A549 (cell line): ENCODE measurements at regions not wholly inside any gene's neighbourhood (a gene's known extent, or its start where the extent isn't known, plus 50 kb on each side); places are given as distances from the start of the nearest gene placed in this dataset.

Experiments
- ATAC-seq, 2 experiments: fragments of 200-7000 bp in 1 of 2; fragments of >200 bp in 1 of 2; cut with Nextera tagmentation in 1 of 2; cut with Tn5 transposase in 1 of 2; 3 replicates each; pipeline versions ENCODE4 v1.8.0 to v1.9.1; 2018 to 2020; ENCODE audit warnings: mild to moderate bottlenecking in 1 of 2, moderate library complexity in 1 of 2
- CTCF ChIA-PET: fragments of 300-600 bp; sonication (Branson Sonifier 250); formaldehyde crosslinking; extraction: SDS; loops from one replicate; lab custom pipeline; 2021; ENCODE audit warnings: antibody characterized with exemption, inconsistent platforms; lab: Yijun Ruan, JAX
- POLR2A ChIA-PET: fragments of 350-600 bp; formaldehyde crosslinking; extraction: SDS; loops from one replicate; lab custom pipeline; 2021; ENCODE audit warnings: antibody characterized with exemption, inconsistent platforms; lab: Yijun Ruan, JAX
- DNase-seq, 2 experiments: peaks; one replicate each; pipeline versions ENCODE4 v3.0.0 to v3.0.0-alpha.2; 2011 to 2016; ENCODE audit warnings: low read depth in 1 of 2, low spot score in 1 of 2
- FAIRE-seq: peaks from 2 replicates; lab custom pipeline; 2011; peaks lifted over from hg19 to GRCh38; lab: Jason Lieb, UNC
- H3K27ac ChIP-seq, 2 experiments: fragments of >200 bp; sonication (Bioruptor Twin); formaldehyde crosslinking; 3 replicates each; pipeline ENCODE4 v1.5.1; 2016 to 2017
- H3K4me1 ChIP-seq: fragments of >200 bp; sonication (Bioruptor Twin); formaldehyde crosslinking; 3 replicates; pipeline ENCODE4 v1.6.1; 2016
- H3K4me2 ChIP-seq: fragments of >200 bp; sonication (Bioruptor Twin); formaldehyde crosslinking; 3 replicates; pipeline ENCODE4 v1.6.1; 2016
- H3K4me3 ChIP-seq: fragments of >200 bp; sonication (Bioruptor Twin); formaldehyde crosslinking; 3 replicates; pipeline ENCODE4 v1.5.1; 2016
- H3K9me3 ChIP-seq: fragments of >200 bp; sonication (Bioruptor Twin); formaldehyde crosslinking; 3 replicates; pipeline ENCODE4 v1.6.1; 2016
- CEBPB ChIP-seq, 2 experiments: fragments of >200 bp in 1 of 2; sonication (Bioruptor Twin) in 1 of 2; formaldehyde crosslinking in 1 of 2; IDR thresholded peaks; 2 replicates each; pipeline ENCODE4 v1.6.1; 2012 to 2016
- CHD4 ChIP-seq: fragments of 200-600 bp; sonication (generic); IDR thresholded peaks from 2 replicates; pipeline ENCODE4 v1.6.1; 2016; ENCODE audit warnings: antibody characterized with exemption, mild to moderate bottlenecking, borderline replicate concordance
- EHF ChIP-seq: fragments of 250-450 bp; sonication (Bioruptor Pico); IDR thresholded peaks from 2 replicates; pipeline ENCODE4 v1.5.0; 2020; ENCODE audit warnings: mild to moderate bottlenecking
- EP300 ChIP-seq, 2 experiments: fragments of >200 bp; sonication (Bioruptor Twin); formaldehyde crosslinking; IDR thresholded peaks; 2 replicates in 1 of 2; 3 replicates in 1 of 2; pipeline ENCODE4 v1.6.1; 2016 to 2017
- FOXS1 ChIP-seq: fragments of 250-450 bp; sonication (Bioruptor Pico); IDR thresholded peaks from 2 replicates; pipeline ENCODE4 v1.5.0; 2020; ENCODE audit warnings: mild to moderate bottlenecking, moderate library complexity
- GATA3 ChIP-seq: IDR thresholded peaks from 2 replicates; pipeline ENCODE4 v1.6.1; 2012; ENCODE audit warnings: borderline replicate concordance
- HEYL ChIP-seq: fragments of 250-450 bp; sonication (Bioruptor Pico); IDR thresholded peaks from 2 replicates; pipeline ENCODE4 v1.8.0; 2021; ENCODE audit warnings: mild to moderate bottlenecking, moderate library complexity
- HOXA7 ChIP-seq: fragments of 250-450 bp; sonication (Bioruptor Pico); IDR thresholded peaks from 2 replicates; pipeline ENCODE4 v1.5.0; 2020; ENCODE audit warnings: mild to moderate bottlenecking, moderate library complexity
- HOXB13 ChIP-seq: fragments of 250-450 bp; sonication (Bioruptor Pico); IDR thresholded peaks from 2 replicates; pipeline ENCODE4 v1.5.0; 2020; ENCODE audit warnings: low read depth, mild to moderate bottlenecking, moderate library complexity
- HOXB5 ChIP-seq: fragments of 250-450 bp; sonication (Bioruptor Pico); IDR thresholded peaks from 2 replicates; pipeline ENCODE4 v1.5.0; 2020; ENCODE audit warnings: mild to moderate bottlenecking, moderate library complexity
- JUNB ChIP-seq: fragments of >200 bp; sonication (Bioruptor Twin); formaldehyde crosslinking; IDR thresholded peaks from 2 replicates; pipeline ENCODE4 v1.6.1; 2016
- KDM1A ChIP-seq: fragments of 200-600 bp; sonication (generic); IDR thresholded peaks from 2 replicates; pipeline ENCODE4 v1.6.1; 2016; ENCODE audit warnings: low read depth, mild to moderate bottlenecking
- KDM5A ChIP-seq: fragments of 200-600 bp; sonication (generic); IDR thresholded peaks from 2 replicates; pipeline ENCODE4 v1.6.1; 2016; ENCODE audit warnings: antibody characterized with exemption, mild to moderate bottlenecking
- MYC ChIP-seq: IDR thresholded peaks from 2 replicates; pipeline ENCODE4 v1.6.1; 2012; ENCODE audit warnings: mild to moderate bottlenecking, inconsistent platforms, low read length, improper control_type of control experiment, borderline replicate concordance
- NR3C1 ChIP-seq: fragments of >200 bp; sonication (Bioruptor Twin); formaldehyde crosslinking; IDR thresholded peaks from 3 replicates; pipeline ENCODE4 v1.6.1; 2017
- PHF8 ChIP-seq: fragments of 200-600 bp; sonication (generic); IDR thresholded peaks from 2 replicates; pipeline ENCODE4 v1.6.1; 2016; ENCODE audit warnings: low read depth, mild to moderate bottlenecking, antibody characterized with exemption, moderate library complexity, borderline replicate concordance
- POLR2A ChIP-seq: IDR thresholded peaks from 2 replicates; pipeline ENCODE4 v1.6.1; 2012; ENCODE audit warnings: mild to moderate bottlenecking, low read length
- RARB ChIP-seq: fragments of 250-450 bp; sonication (Bioruptor Pico); IDR thresholded peaks from 2 replicates; pipeline ENCODE4 v1.8.0; 2021; ENCODE audit warnings: mild to moderate bottlenecking, moderate library complexity
- SMC3 ChIP-seq: fragments of >200 bp; sonication (Bioruptor Twin); formaldehyde crosslinking; IDR thresholded peaks from 3 replicates; pipeline ENCODE4 v1.6.1; 2018; ENCODE audit warnings: inconsistent platforms
- SREBF2 ChIP-seq: fragments of 450-650 bp; IDR thresholded peaks from 2 replicates; pipeline ENCODE4 v1.6.1; 2014; ENCODE audit warnings: mild to moderate bottlenecking, moderate library complexity
- TFCP2L1 ChIP-seq: fragments of 250-450 bp; sonication (Bioruptor Pico); IDR thresholded peaks from 2 replicates; pipeline ENCODE4 v1.5.0; 2021; ENCODE audit warnings: mild to moderate bottlenecking
- ZFP36 ChIP-seq: fragments of 450-650 bp; IDR thresholded peaks from 2 replicates; pipeline ENCODE4 v1.6.1; 2014; ENCODE audit warnings: borderline replicate concordance; ENCODE audit not compliant: partially characterized antibody
- ZNF302 ChIP-seq: fragments of 250-450 bp; sonication (Bioruptor Pico); IDR thresholded peaks from 2 replicates; pipeline ENCODE4 v1.9.0; 2021; ENCODE audit warnings: inconsistent platforms, mild to moderate bottlenecking, moderate library complexity
- WGBS: methylation state at CpG from one replicate; pipeline ENCODE4 v1.1.6; 2017; ENCODE audit errors: missing lambda C conversion rate; 5-methylcytosine and 5-hydroxymethylcytosine counted together
- TF ChIP-seq, protein P1 (sequence below): IDR thresholded peaks from 2 replicates; pipeline ENCODE4 v1.6.1; 2012
- TF ChIP-seq, protein P2 (sequence below): fragments of >200 bp; sonication (Bioruptor Twin); formaldehyde crosslinking; IDR thresholded peaks from 3 replicates; pipeline ENCODE4 v1.6.1; 2016
- TF ChIP-seq, protein P3 (sequence below): fragments of 450-650 bp; IDR thresholded peaks from 2 replicates; pipeline ENCODE4 v1.6.1; 2014; ENCODE audit warnings: antibody characterized with exemption
- TF ChIP-seq, protein P4 (sequence below): IDR thresholded peaks from 2 replicates; pipeline ENCODE4 v1.6.1; 2012; ENCODE audit warnings: low read depth, borderline replicate concordance

DNA sequence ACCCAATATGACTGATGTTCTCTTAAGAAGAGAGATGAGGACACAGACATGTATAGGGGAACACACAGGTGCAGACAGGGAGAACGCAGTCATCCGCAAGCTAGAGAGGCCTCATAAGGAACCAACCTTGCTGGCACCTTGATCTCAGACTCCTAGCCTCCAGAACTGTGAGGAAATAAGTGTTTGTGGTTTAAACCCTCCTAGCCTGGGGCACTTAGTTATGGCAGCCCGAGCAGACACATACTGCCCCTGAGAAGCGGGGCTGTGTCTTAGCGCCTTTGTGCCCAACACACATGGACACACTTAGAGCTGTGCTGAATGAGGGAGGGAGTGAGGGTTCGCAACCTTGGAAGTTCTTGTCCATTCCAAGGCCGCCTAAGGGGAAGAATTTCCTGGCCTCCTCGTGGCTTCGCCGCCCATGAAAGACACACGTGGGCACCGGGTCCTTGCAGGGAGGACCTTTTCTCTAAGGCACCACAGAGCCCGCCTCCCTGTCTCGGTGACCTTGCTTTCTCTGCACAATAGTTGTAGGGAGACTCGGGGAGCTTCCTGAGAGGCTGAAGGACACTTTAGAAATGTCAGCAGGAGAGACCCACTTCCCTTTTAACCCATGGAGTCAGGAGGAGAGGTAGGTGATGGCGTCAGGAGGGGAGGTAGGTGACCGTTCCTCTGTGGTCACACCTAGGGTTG is 224.5 kb upstream of the HDAC4 start:
- Histone ChIP-seq H3K27ac (no peak overlapping the region), H3K4me1 (peaks cover 8% of the 10 kb centered on the region), H3K9me3 (no peaks in the 10 kb centered on the region), H3K4me2 (no peak overlapping the region), H3K4me3 (no peak overlapping the region)
- CTCF ChIA-PET, result interaction anchor here (0.6 kb wide), 2 partner anchors 45 to 139 kb away, joined by 3 read pairs; no protein-coding TSS in a partner anchor
- FAIRE-seq (no peak), DNase-seq (no peak), ATAC-seq (no peak)
- POLR2A ChIA-PET, result no interaction called here
- WGBS, result 74% methylated on average over 17 of the region's 17 CpGs
- no peak for TF ChIP-seq KDM5A
- TF ChIP-seq, protein P1, sequence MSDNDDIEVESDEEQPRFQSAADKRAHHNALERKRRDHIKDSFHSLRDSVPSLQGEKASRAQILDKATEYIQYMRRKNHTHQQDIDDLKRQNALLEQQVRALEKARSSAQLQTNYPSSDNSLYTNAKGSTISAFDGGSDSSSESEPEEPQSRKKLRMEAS, result no peak
- TF ChIP-seq FOXS1 (CRISPR knock-in tag), result no peak
- no peak for TF ChIP-seq EP300 (IDR thresholded peaks at IDR 0.05)
- no peak for TF ChIP-seq HEYL (CRISPR knock-in tag)
- TF ChIP-seq GATA3, result no peak
- no peak for TF ChIP-seq ZNF302
- no peak for TF ChIP-seq EHF
- TF ChIP-seq JUNB, result no peak
- TF ChIP-seq RARB (CRISPR knock-in tag), result no peak
- TF ChIP-seq SMC3, result no peak
- TF ChIP-seq, protein P2, sequence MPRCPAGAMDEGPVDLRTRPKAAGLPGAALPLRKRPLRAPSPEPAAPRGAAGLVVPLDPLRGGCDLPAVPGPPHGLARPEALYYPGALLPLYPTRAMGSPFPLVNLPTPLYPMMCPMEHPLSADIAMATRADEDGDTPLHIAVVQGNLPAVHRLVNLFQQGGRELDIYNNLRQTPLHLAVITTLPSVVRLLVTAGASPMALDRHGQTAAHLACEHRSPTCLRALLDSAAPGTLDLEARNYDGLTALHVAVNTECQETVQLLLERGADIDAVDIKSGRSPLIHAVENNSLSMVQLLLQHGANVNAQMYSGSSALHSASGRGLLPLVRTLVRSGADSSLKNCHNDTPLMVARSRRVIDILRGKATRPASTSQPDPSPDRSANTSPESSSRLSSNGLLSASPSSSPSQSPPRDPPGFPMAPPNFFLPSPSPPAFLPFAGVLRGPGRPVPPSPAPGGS, result no peak
- TF ChIP-seq HOXA7 (CRISPR knock-in tag), result no peak
- TF ChIP-seq HOXB13 (CRISPR knock-in tag), result no peak

DNA sequence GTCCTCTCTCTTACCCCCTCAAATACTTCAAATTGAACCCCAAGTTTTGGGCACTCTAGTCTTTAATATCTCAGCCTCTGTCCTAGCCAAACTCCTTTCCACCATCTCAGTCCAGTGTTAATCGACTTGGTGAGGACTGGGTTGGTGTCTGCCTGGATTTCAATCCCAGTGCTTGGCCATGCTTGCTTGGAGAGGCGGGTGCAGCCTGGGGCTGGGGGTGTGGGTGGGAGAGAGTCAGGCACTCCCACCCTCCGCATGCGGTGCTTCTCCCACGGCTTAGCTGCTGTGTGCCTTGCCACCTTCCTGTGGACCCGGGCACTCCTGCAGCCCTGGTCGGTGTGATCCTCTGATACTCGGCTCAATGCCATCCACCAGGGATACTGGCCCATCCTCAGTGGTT is 220.8 kb upstream of the HDAC4 start:
- H3K4me2 ChIP-seq, result no peak overlapping the region
- POLR2A ChIA-PET, result no interaction called here
- TF ChIP-seq HEYL (CRISPR knock-in tag) (no peak), RARB (CRISPR knock-in tag) (no peak), PHF8 (no peak), POLR2A (no peak), NR3C1 (no peak), TFCP2L1 (no peak), HOXB5 (no peak), ZFP36 (no peak), MYC (no peak), KDM1A (no peak), FOXS1 (CRISPR knock-in tag) (no peak), SREBF2 (no peak), CHD4 (no peak), CEBPB (IDR thresholded peaks at IDR 0.05) (no peak)
- TF ChIP-seq, protein P3, sequence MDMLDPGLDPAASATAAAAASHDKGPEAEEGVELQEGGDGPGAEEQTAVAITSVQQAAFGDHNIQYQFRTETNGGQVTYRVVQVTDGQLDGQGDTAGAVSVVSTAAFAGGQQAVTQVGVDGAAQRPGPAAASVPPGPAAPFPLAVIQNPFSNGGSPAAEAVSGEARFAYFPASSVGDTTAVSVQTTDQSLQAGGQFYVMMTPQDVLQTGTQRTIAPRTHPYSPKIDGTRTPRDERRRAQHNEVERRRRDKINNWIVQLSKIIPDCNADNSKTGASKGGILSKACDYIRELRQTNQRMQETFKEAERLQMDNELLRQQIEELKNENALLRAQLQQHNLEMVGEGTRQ, result no peak
- TF ChIP-seq, protein P4, sequence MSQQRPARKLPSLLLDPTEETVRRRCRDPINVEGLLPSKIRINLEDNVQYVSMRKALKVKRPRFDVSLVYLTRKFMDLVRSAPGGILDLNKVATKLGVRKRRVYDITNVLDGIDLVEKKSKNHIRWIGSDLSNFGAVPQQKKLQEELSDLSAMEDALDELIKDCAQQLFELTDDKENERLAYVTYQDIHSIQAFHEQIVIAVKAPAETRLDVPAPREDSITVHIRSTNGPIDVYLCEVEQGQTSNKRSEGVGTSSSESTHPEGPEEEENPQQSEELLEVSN, result no peak
- TF ChIP-seq, all 56 proteins: peak for 0
- Histone ChIP-seq H3K4me3 (no peak overlapping the region), H3K27ac (no peak overlapping the region), H3K9me3 (peaks cover 16% of the 10 kb centered on the region), H3K4me1 (no peaks in the 10 kb centered on the region; the same call in 2 of the 3 replicates)
- WGBS, result 76% methylated on average over 8 of the region's 8 CpGs
- CTCF ChIA-PET, result no interaction called here
- DNase-seq (no peak), ATAC-seq (no peak), FAIRE-seq (no peak)
